Activated T-helper 1 cell treated with anti-CD3 and anti-CD28 coated beads, Interleukin-12 subunit alpha, Interleukin-12 subunit beta, Interleukin-2, Interleukin-4 antibody, amounts not matched to agents 30 ng/mL and 10 ng/mL and 1 ng/mL, durations not matched to agents 14 hours and 24 hours and 36 hours (primary cell): ENCODE measurements at regions not wholly inside any gene's neighbourhood (a gene's known extent, or its start where the extent isn't known, plus 50 kb on each side); places are given as distances from the start of the nearest gene placed in this dataset.
"Not testable (repeated sequence)": the region's sequence is repeated elsewhere in the genome, so short reads cannot be mapped to it uniquely, and the experiment has no call there.

Source experiments
- DNase-seq: peaks from one replicate; pipeline ENCODE4 v3.0.0; 2021; ENCODE audit warnings: low spot score
- H3K27ac Mint-ChIP-seq: one replicate; pipeline ENCODE4 v1.8.0; 2021; ENCODE audit warnings: mild to moderate bottlenecking, mixed read lengths
- H3K27me3 Mint-ChIP-seq: one replicate; pipeline ENCODE4 v1.8.0; 2022; ENCODE audit warnings: mild to moderate bottlenecking, moderate library complexity, mixed read lengths; ENCODE audit not compliant: insufficient read depth
- H3K36me3 Mint-ChIP-seq: one replicate; pipeline ENCODE4 v1.8.0; 2021; ENCODE audit warnings: low read depth, mixed read lengths
- H3K4me1 Mint-ChIP-seq: one replicate; pipeline ENCODE4 v1.8.0; 2021; ENCODE audit warnings: low read depth, mixed read lengths
- H3K4me3 Mint-ChIP-seq: one replicate; pipeline ENCODE4 v1.8.0; 2021; ENCODE audit warnings: mild to moderate bottlenecking, moderate library complexity, mixed read lengths
- H3K9me3 Mint-ChIP-seq: one replicate; pipeline ENCODE4 v1.8.0; 2021; ENCODE audit warnings: mixed read lengths
- intact Hi-C: fragments of 100-400 bp; cut with micrococcal nuclease; formaldehyde crosslinking; loops from one replicate; pipeline ENCODE4 v1.15.1; 2024

DNA sequence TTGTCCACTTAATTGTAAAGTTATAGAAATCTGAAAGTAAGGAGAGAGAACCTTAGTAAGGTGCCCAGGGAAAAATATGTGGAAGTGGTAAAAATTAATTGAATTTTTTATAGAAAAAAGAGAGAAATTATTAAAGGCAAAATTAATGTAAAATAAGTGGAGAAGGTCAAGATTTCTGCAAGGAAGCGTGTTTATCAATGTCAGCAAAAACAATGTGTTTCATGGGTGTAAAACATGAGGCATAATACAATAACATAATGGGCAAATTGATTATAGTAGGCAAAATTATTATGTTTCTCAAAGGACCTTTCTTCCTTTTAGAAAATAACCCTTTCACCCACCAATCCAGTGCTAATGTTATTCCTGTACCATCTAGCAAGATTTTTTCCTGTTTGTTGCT, 1520.1 kb downstream of the REEP3 start:
- no peak overlapping the region for H3K27ac Mint-ChIP-seq
- no peaks in the 10 kb centered on the region for H3K27me3 Mint-ChIP-seq
- H3K9me3 Mint-ChIP-seq = peaks cover 10% of the 10 kb centered on the region
- no peak for DNase-seq
- intact Hi-C loops = no loop called here
- no peaks in the 10 kb centered on the region for H3K4me1 Mint-ChIP-seq
- no peak overlapping the region for H3K4me3 Mint-ChIP-seq
- H3K36me3 Mint-ChIP-seq = no peaks in the 10 kb centered on the region

DNA sequence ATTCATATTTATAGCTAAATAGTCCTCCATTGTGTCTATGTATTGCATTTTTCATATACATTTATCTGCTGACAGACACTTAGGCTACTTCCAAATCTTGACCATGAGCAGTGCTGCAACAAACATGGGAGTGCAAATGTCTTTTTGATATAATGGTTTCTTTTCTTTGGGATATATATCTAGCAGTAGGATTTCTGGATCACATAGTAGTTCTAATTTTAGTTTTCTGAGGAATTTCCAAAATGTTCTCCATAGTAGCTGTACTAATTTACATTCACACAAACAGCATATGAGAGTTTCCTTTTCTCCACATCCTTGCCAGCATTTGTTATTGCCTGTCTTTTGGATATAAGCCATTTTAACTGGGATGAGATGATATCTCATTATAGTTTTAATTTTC, 1521.3 kb downstream of the REEP3 start:
- Mint-ChIP-seq H3K4me1 (no peaks in the 10 kb centered on the region), H3K27me3 (no peaks in the 10 kb centered on the region), H3K4me3 (no peak overlapping the region), H3K9me3 (peaks cover 13% of the 10 kb centered on the region), H3K27ac (no peak overlapping the region), H3K36me3 (no peaks in the 10 kb centered on the region)
- intact Hi-C loops = no loop called here
- no peak for DNase-seq

DNA sequence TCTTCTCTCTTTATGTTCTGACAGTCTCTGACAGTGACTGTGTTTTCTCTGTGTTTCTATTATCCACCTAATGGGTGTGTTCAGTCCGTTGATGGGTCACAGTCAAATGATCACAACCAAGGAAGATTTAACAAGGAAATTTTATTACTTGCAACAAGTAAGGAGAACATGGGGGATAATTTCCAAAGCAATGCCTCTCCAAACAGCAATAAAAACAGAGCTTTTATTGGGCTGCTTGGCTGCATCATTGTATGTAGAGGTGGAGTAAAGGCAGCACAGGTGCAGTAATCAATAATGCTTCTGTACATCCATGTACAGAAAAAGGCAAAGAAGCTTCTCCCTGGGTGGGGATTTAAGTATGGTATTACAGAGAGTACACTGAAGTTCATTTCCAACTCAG, 1525.6 kb downstream of the REEP3 start:
- no peaks in the 10 kb centered on the region for H3K27me3 Mint-ChIP-seq
- no peak overlapping the region for H3K27ac Mint-ChIP-seq
- intact Hi-C loops = no loop called here
- no peaks in the 10 kb centered on the region for H3K36me3 Mint-ChIP-seq
- H3K4me3 Mint-ChIP-seq = no peak overlapping the region
- H3K4me1 Mint-ChIP-seq = no peaks in the 10 kb centered on the region
- DNase-seq = no peak
- peaks cover 9% of the 10 kb centered on the region for H3K9me3 Mint-ChIP-seq

DNA sequence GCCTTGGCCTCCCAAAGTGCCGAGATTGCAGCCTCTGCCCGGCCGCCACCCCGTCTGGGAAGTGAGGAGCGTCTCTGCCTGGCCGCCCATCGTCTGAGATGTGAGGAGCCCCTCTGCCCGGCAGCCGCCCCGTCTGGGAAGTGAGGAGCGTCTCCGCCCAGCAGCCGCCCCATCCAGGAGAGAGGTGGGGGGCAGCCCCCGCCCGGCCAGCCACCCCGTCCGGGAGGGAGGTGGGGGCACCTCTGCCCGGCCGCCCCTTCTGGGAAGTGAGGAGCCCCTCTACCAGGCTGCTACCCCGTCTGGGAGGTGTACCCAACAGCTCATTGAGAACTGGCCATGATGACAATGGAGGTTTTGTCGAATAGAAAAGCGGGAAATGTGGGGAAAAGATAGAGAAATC, 1530.9 kb downstream of the REEP3 start:
- H3K36me3 Mint-ChIP-seq, H3K4me3 Mint-ChIP-seq, intact Hi-C loops, H3K4me1 Mint-ChIP-seq, H3K27ac Mint-ChIP-seq, DNase-seq, H3K9me3 Mint-ChIP-seq, H3K27me3 Mint-ChIP-seq: not testable (repeated sequence)

GRCh38 chr10:65053397-65053796, 1532.2 kb downstream of the REEP3 start:
- H3K4me3 Mint-ChIP-seq, H3K9me3 Mint-ChIP-seq, H3K27me3 Mint-ChIP-seq, H3K4me1 Mint-ChIP-seq, H3K36me3 Mint-ChIP-seq, H3K27ac Mint-ChIP-seq, DNase-seq, intact Hi-C loops: not testable (repeated sequence)

- H3K4me1 Mint-ChIP-seq, H3K4me3 Mint-ChIP-seq, DNase-seq, H3K27ac Mint-ChIP-seq, H3K27me3 Mint-ChIP-seq, H3K9me3 Mint-ChIP-seq, H3K36me3 Mint-ChIP-seq, intact Hi-C loops: not testable (repeated sequence)
These were observed 1532.7 kb downstream of the REEP3 start for GRCh38 chr10:65053831-65054351.

DNA sequence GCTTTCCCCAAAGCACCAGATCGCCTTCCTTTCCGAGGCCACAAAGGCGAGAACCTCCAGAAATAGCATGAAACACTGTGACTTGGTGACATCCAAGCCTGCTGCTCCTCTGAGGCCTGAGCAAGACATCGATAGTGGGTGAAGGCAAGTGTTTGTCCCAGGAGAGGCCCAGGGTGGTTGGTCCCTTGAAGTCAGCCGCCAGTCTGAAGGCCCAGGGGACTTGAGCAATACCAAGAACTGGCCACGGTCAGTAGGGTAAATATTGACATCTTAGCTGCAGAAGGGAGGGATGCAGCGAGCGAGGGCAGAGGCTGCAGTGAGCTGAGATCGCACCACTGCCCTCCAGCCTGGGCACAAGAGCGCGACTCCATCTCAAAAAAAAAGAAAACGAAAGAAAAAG, 1533.5 kb downstream of the REEP3 start:
- H3K4me3 Mint-ChIP-seq, H3K9me3 Mint-ChIP-seq, H3K4me1 Mint-ChIP-seq, intact Hi-C loops, H3K27me3 Mint-ChIP-seq, H3K36me3 Mint-ChIP-seq, H3K27ac Mint-ChIP-seq, DNase-seq: not testable (repeated sequence)

GRCh38 chr10:65065278-65065677, 1544.1 kb downstream of the REEP3 start:
- no peak overlapping the region for H3K27ac Mint-ChIP-seq
- H3K4me3 Mint-ChIP-seq = no peak overlapping the region
- no peaks in the 10 kb centered on the region for H3K36me3 Mint-ChIP-seq
- H3K9me3 Mint-ChIP-seq = peaks cover 4% of the 10 kb centered on the region
- no peaks in the 10 kb centered on the region for H3K27me3 Mint-ChIP-seq
- intact Hi-C loops = no loop called here
- no peak for DNase-seq
- no peaks in the 10 kb centered on the region for H3K4me1 Mint-ChIP-seq

DNA sequence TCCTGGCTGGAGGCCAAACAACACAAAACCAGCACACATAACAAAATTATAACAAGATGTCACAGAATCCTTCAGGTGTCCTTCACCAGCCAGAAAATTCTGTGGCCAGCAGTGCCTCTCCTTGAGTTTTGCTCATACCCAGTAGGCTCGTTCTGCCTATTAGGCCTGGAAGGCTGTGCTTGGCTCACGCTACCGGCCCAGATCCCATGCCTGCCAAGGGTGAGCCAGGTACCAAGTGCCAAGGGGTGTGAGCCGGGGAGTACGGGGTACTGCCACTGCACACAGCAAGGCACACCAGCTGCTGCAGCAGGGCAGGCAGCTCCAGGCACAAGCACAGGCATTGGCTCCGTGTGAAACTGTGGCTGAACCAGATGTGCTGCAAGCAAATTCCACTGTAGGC, 1562.0 kb downstream of the REEP3 start:
- Mint-ChIP-seq H3K27me3 (no peaks in the 10 kb centered on the region), H3K4me3 (no peak overlapping the region), H3K4me1 (no peaks in the 10 kb centered on the region), H3K27ac (no peak overlapping the region), H3K36me3 (no peaks in the 10 kb centered on the region), H3K9me3 (peaks cover 16% of the 10 kb centered on the region)
- intact Hi-C loops = no loop called here
- DNase-seq = no peak

DNA sequence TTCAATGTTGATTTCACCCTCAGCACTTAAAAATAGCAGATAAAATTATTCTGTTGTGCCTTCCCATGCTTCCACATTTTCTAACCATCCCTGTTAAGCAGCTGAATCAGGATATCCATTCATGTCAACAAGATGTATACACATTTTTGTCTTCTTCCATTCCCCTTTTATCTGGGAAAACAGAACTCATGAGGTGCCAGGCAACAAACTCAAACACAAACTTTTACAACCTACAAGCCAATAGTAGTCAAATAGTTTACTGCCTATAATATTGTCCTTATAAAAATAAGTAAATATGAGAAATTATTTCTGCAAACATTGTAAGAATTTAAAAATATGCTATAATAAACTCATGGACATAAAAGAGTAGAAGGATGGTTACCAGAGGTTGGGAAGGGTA, 1569.8 kb downstream of the REEP3 start:
- no peaks in the 10 kb centered on the region for H3K4me1 Mint-ChIP-seq
- DNase-seq = no peak
- no peak overlapping the region for H3K27ac Mint-ChIP-seq

GRCh38 chr10:65100146-65100545, 1578.9 kb downstream of the REEP3 start:
- Mint-ChIP-seq H3K36me3 (no peaks in the 10 kb centered on the region), H3K4me1 (no peaks in the 10 kb centered on the region), H3K4me3 (no peak overlapping the region), H3K27me3 (no peaks in the 10 kb centered on the region), H3K9me3 (peaks cover 6% of the 10 kb centered on the region), H3K27ac (no peak overlapping the region)
- no peak for DNase-seq
- intact Hi-C loops = no loop called here

More for the DNA sequence above, 1569.8 kb downstream of the REEP3 start:
- Mint-ChIP-seq H3K4me3 (no peak overlapping the region), H3K9me3 (no peaks in the 10 kb centered on the region), H3K36me3 (no peaks in the 10 kb centered on the region), H3K27me3 (no peaks in the 10 kb centered on the region)
- intact Hi-C loops = no loop called here

DNA sequence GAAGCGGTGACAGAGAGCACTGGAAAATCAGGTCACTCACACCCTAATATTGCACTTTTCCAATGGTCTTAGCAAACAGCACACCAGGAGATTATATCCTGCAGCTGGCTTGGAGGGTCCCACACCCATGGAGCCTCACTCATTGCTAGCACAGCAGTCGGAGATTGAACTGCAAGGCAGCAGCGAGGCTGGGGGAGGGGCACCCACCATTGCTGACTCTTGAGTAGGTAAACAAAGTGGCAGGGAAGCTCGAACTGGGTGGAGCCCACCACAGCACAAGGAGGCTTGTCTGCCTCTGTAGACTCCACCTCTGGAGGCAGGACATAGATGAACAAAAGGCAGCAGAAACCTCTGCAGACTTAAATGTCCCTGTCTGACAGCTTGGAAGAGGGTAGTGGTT, 1579.7 kb downstream of the REEP3 start:
- H3K27ac Mint-ChIP-seq, H3K27me3 Mint-ChIP-seq, H3K9me3 Mint-ChIP-seq, H3K4me1 Mint-ChIP-seq, intact Hi-C loops, DNase-seq, H3K4me3 Mint-ChIP-seq, H3K36me3 Mint-ChIP-seq: not testable (repeated sequence)

GRCh38 chr10:65110009-65110408, 1588.8 kb downstream of the REEP3 start:
- Mint-ChIP-seq H3K27ac (no peak overlapping the region), H3K36me3 (no peaks in the 10 kb centered on the region), H3K9me3 (peaks cover 23% of the 10 kb centered on the region), H3K4me3 (no peak overlapping the region), H3K4me1 (no peaks in the 10 kb centered on the region), H3K27me3 (no peaks in the 10 kb centered on the region)
- intact Hi-C loops = no loop called here
- DNase-seq = no peak

- H3K4me3 Mint-ChIP-seq, H3K4me1 Mint-ChIP-seq, H3K27me3 Mint-ChIP-seq, H3K27ac Mint-ChIP-seq, H3K36me3 Mint-ChIP-seq, intact Hi-C loops, DNase-seq: not testable (repeated sequence)
- H3K9me3 Mint-ChIP-seq = peaks cover 20% of the 10 kb centered on the region
These were observed 1589.9 kb downstream of the REEP3 start for GRCh38 chr10:65111059-65111458.
